Right lobe of liver (tissue), 4 donors: ENCODE measurements at regions not wholly inside any gene's neighbourhood (a gene's known extent, or its start where the extent isn't known, plus 50 kb on each side); places are given as distances from the start of the nearest gene placed in this dataset.

ENCODE experiments used
- CTCF ChIP-seq, 4 donors: fragments of 200-600 bp in 3 of 4; fragments of 450-650 bp in 1 of 4; IDR thresholded peaks; one replicate each; pipeline versions ENCODE4 v1.5.1 to v1.8.0; 2016 to 2022; ENCODE audit warnings: antibody characterized with exemption in 4 of 4, mild to moderate bottlenecking in 2 of 4
- POLR2A ChIP-seq: fragments of 450-650 bp; IDR thresholded peaks from one replicate; pipeline ENCODE4 v1.6.1; 2017; ENCODE audit warnings: antibody characterized with exemption, mild to moderate bottlenecking
- donor health status: DM: no; HTN: no; CAD: no.
- donor health status: DM: no; HTN: no; CAD: no.
- donor health status: DM: no; HTN: yes; CAD: no.

- TF ChIP-seq POLR2A, result no peak
- TF ChIP-seq CTCF (IDR thresholded peaks at IDR 0.05), result no peak
Measured at GRCh38 chr4:159979351-159979750, 876.5 kb downstream of the RAPGEF2 start.
